H1 (cell line): ENCODE measurements at regions not wholly inside any gene's neighbourhood (a gene's known extent, or its start where the extent isn't known, plus 50 kb on each side); places are given as distances from the start of the nearest gene placed in this dataset.

Experiments used
- CTCF ChIA-PET: fragments of 300-600 bp; sonication (Branson Sonifier 250); formaldehyde crosslinking; loops from one replicate; lab custom pipeline; 2021; ENCODE audit not compliant: partially characterized antibody; lab: Charles Lee
- POLR2A ChIA-PET: fragments of 300-600 bp; sonication (Branson Sonifier 250); formaldehyde crosslinking; loops from one replicate; lab custom pipeline; 2021; ENCODE audit warnings: inconsistent platforms; ENCODE audit not compliant: partially characterized antibody; lab: Charles Lee
- DNase-seq, 2 experiments: peaks; one replicate each; pipeline versions ENCODE4 v3.0.0 to v3.0.0-alpha.2; 2010 to 2022; ENCODE audit warnings: low spot score in 2 of 2, low read depth in 1 of 2, mixed read lengths in 1 of 2
- FAIRE-seq: peaks from 2 replicates; lab custom pipeline; 2011; peaks lifted over from hg19 to GRCh38; lab: Jason Lieb, UNC
- H2AFZ ChIP-seq: 2 replicates; pipeline ENCODE4 v1.8.1; 2012; ENCODE audit warnings: low read length, inconsistent platforms
- H2AK5ac ChIP-seq: 2 replicates; pipeline ENCODE4 v1.6.1; 2013; ENCODE audit warnings: low read depth, low read length
- H2BK120ac ChIP-seq: replicated peaks from 2 replicates; pipeline ENCODE3; 2013; ENCODE audit warnings: low read depth, low read length, inconsistent platforms
- H2BK12ac ChIP-seq: 2 replicates; pipeline ENCODE4 v1.6.1; 2013; ENCODE audit warnings: low read depth, low read length
- H2BK15ac ChIP-seq: 2 replicates; pipeline ENCODE4 v1.6.1; 2013; ENCODE audit warnings: low read length
- H2BK20ac ChIP-seq: 2 replicates; pipeline ENCODE4 v1.6.1; 2013; ENCODE audit warnings: low read length
- H2BK5ac ChIP-seq: 2 replicates; pipeline ENCODE4 v1.6.1; 2013; ENCODE audit warnings: low read depth, low read length
- H3K14ac ChIP-seq: 2 replicates; pipeline ENCODE4 v1.6.1; 2013; ENCODE audit warnings: inconsistent platforms; ENCODE audit not compliant: insufficient read length
- H3K18ac ChIP-seq: 2 replicates; pipeline ENCODE4 v1.6.1; 2013; ENCODE audit warnings: low read length; ENCODE audit errors: extremely low read depth
- H3K23ac ChIP-seq: 2 replicates; pipeline ENCODE4 v1.6.1; 2013; ENCODE audit warnings: inconsistent platforms; ENCODE audit not compliant: insufficient read length
- H3K23me2 ChIP-seq: 2 replicates; pipeline ENCODE4 v1.6.1; 2013; ENCODE audit warnings: low read depth, low read length
- H3K27ac ChIP-seq: 2 replicates; pipeline ENCODE4 v1.6.1; 2011; ENCODE audit warnings: low read depth, low read length, inconsistent platforms
- H3K27me3 ChIP-seq, 4 experiments: replicated peaks in 1 of 4; 1 replicate in 1 of 4; 2 replicates in 3 of 4; pipeline versions ENCODE4 v1.6.1 to v1.8.1; 2011 to 2013; ENCODE audit warnings: low read length in 3 of 4, mild to moderate bottlenecking in 3 of 4, inconsistent platforms in 2 of 4, mixed read lengths in 2 of 4, moderate library complexity in 1 of 4; ENCODE audit not compliant: control insufficient read depth in 3 of 4, insufficient read depth in 3 of 4; ENCODE audit errors: extremely low read depth in 1 of 4
- H3K36me3 ChIP-seq, 4 experiments: 2 replicates each; pipeline versions ENCODE4 v1.6.1 to v1.8.1; 2011 to 2013; ENCODE audit warnings: mild to moderate bottlenecking in 4 of 4, low read length in 3 of 4, moderate library complexity in 2 of 4, control low read depth in 1 of 4, inconsistent platforms in 1 of 4; ENCODE audit not compliant: insufficient read depth in 4 of 4, control insufficient read depth in 2 of 4
- H3K4ac ChIP-seq: replicated peaks from 2 replicates; pipeline ENCODE3; 2013; ENCODE audit warnings: low read length, low read depth, mixed read lengths, inconsistent platforms; ENCODE audit not compliant: insufficient read length
- H3K4me1 ChIP-seq, 4 experiments: replicated peaks in 1 of 4; 1 replicate in 1 of 4; 2 replicates in 3 of 4; pipeline versions ENCODE4 v1.6.1 to v1.8.1; 2011 to 2013; ENCODE audit warnings: low read length in 3 of 4, inconsistent platforms in 2 of 4, mixed read lengths in 1 of 4; ENCODE audit not compliant: insufficient read depth in 4 of 4, control insufficient read depth in 3 of 4
- H3K4me2 ChIP-seq, 2 experiments: 2 replicates each; pipeline versions ENCODE4 v1.6.1 to v1.8.1; 2011 to 2013; ENCODE audit warnings: low read depth in 2 of 2, low read length in 2 of 2, control low read depth in 1 of 2, inconsistent platforms in 1 of 2, mild to moderate bottlenecking in 1 of 2; ENCODE audit not compliant: insufficient read depth in 1 of 2
- H3K4me3 ChIP-seq, 4 experiments: fragments of 200-600, 300-600 bp in 1 of 4; sonication (generic), shearing (Covaris generic), sonication (Bioruptor Twin) in 1 of 4; 2 replicates each; pipeline versions ENCODE4 v1.5.1 to v1.8.1; 2011 to 2016; ENCODE audit warnings: low read length in 4 of 4, low read depth in 3 of 4, control low read depth in 2 of 4, inconsistent platforms in 2 of 4, mild to moderate bottlenecking in 2 of 4, mixed read lengths in 1 of 4, moderate library complexity in 1 of 4; ENCODE audit not compliant: insufficient read depth in 2 of 4; ENCODE audit errors: extremely low read depth in 1 of 4
- H3K56ac ChIP-seq: replicated peaks from 2 replicates; pipeline ENCODE3; 2013; ENCODE audit warnings: low read depth, mild to moderate bottlenecking, mixed read lengths, low read length, inconsistent platforms; ENCODE audit not compliant: insufficient read length
- H3K79me1 ChIP-seq: 2 replicates; pipeline ENCODE4 v1.6.1; 2013; ENCODE audit warnings: low read depth, low read length, control low read depth
- H3K79me2 ChIP-seq, 2 experiments: 2 replicates each; pipeline versions ENCODE4 v1.6.1 to v1.8.1; 2012 to 2013; ENCODE audit warnings: low read length in 2 of 2, mild to moderate bottlenecking in 2 of 2, inconsistent platforms in 1 of 2; ENCODE audit not compliant: insufficient read depth in 2 of 2, control insufficient read depth in 1 of 2
- H3K9ac ChIP-seq, 4 experiments: replicated peaks in 1 of 4; 1 replicate in 1 of 4; 2 replicates in 3 of 4; pipeline versions ENCODE4 v1.6.1 to v1.8.1; 2011 to 2013; ENCODE audit warnings: low read depth in 3 of 4, low read length in 3 of 4, control low read depth in 2 of 4, mild to moderate bottlenecking in 2 of 4, moderate library complexity in 2 of 4, inconsistent platforms in 1 of 4; ENCODE audit errors: extremely low read depth in 1 of 4
- H3K9me3 ChIP-seq, 2 experiments: 2 replicates each; pipeline versions ENCODE4 v1.6.1 to v1.8.1; 2012 to 2013; ENCODE audit warnings: mild to moderate bottlenecking in 2 of 2, moderate library complexity in 2 of 2, control low read depth in 1 of 2, inconsistent platforms in 1 of 2, low read depth in 1 of 2, low read length in 1 of 2, mixed read lengths in 1 of 2; ENCODE audit not compliant: insufficient read depth in 2 of 2
- H4K20me1 ChIP-seq, 2 experiments: replicated peaks in 1 of 2; 2 replicates each; pipeline versions ENCODE3 to v1.8.1; 2011 to 2013; ENCODE audit warnings: inconsistent platforms in 2 of 2, low read length in 2 of 2, mild to moderate bottlenecking in 1 of 2; ENCODE audit not compliant: insufficient read depth in 2 of 2, control insufficient read depth in 1 of 2
- H4K5ac ChIP-seq: 2 replicates; pipeline ENCODE4 v1.6.1; 2013; ENCODE audit warnings: low read length, low read depth, mixed read lengths, inconsistent platforms; ENCODE audit not compliant: insufficient read length
- H4K8ac ChIP-seq: 2 replicates; pipeline ENCODE4 v1.8.0; 2013; ENCODE audit warnings: mild to moderate bottlenecking, moderate library complexity, low read length, inconsistent platforms; ENCODE audit not compliant: insufficient read depth; ENCODE audit errors: extremely low read depth
- H4K91ac ChIP-seq: replicated peaks from 2 replicates; pipeline ENCODE3; 2013; ENCODE audit warnings: low read length, mixed read lengths, inconsistent platforms; ENCODE audit not compliant: insufficient read length
- CREB1 ChIP-seq: IDR thresholded peaks from 2 replicates; pipeline ENCODE4 v1.6.1; 2012; ENCODE audit warnings: inconsistent platforms
- EP300 ChIP-seq, 2 experiments: IDR thresholded peaks; 1 replicate in 1 of 2; 2 replicates in 1 of 2; pipeline ENCODE4 v1.6.1; 2011 to 2012; ENCODE audit warnings: low read depth in 2 of 2, low read length in 2 of 2, mild to moderate bottlenecking in 2 of 2, borderline replicate concordance in 1 of 2, inconsistent platforms in 1 of 2, moderate library complexity in 1 of 2
- RAD21 ChIP-seq, 2 experiments: IDR thresholded peaks in 1 of 2; conservative IDR thresholded peaks in 1 of 2; 2 replicates each; pipeline ENCODE4 v1.6.1; 2011; ENCODE audit warnings: low read depth in 2 of 2, low read length in 2 of 2, improper control_type of control experiment in 1 of 2, inconsistent platforms in 1 of 2, mild to moderate bottlenecking in 1 of 2, moderate library complexity in 1 of 2
- TBP ChIP-seq: IDR thresholded peaks from 2 replicates; pipeline ENCODE4 v1.6.1; 2011; ENCODE audit warnings: low read depth, low read length, improper control_type of control experiment
- WGBS, 2 experiments: shearing (Covaris generic) in 1 of 2; methylation state at CpG; one replicate each; pipeline versions ENCODE4 v1.1.6 to v1.1.7; 2013 to 2015; ENCODE audit warnings: low lambda C conversion rate in 2 of 2, mixed read lengths in 2 of 2, inconsistent platforms in 1 of 2, low coverage in 1 of 2, missing lambda C conversion rate in 1 of 2; ENCODE audit not compliant: insufficient replicate concordance in 2 of 2, insufficient coverage in 1 of 2, insufficient read length in 1 of 2; ENCODE audit errors: extremely low coverage in 1 of 2, missing lambda C conversion rate in 1 of 2; 5-methylcytosine and 5-hydroxymethylcytosine counted together
- TF ChIP-seq, protein P1 (sequence below), 3 experiments: IDR thresholded peaks; 1 replicate in 2 of 3; 2 replicates in 1 of 3; pipeline versions ENCODE4 v1.5.1 to v1.6.1; 2011; ENCODE audit warnings: low read length in 3 of 3, mild to moderate bottlenecking in 3 of 3, inconsistent platforms in 2 of 3, low read depth in 1 of 3, moderate library complexity in 1 of 3; ENCODE audit not compliant: insufficient read depth in 1 of 3; ENCODE audit errors: control extremely low read depth in 1 of 3
- TF ChIP-seq, protein P2 (sequence below): IDR thresholded peaks from 2 replicates; pipeline ENCODE4 v1.6.1; 2012; ENCODE audit warnings: inconsistent platforms

DNA sequence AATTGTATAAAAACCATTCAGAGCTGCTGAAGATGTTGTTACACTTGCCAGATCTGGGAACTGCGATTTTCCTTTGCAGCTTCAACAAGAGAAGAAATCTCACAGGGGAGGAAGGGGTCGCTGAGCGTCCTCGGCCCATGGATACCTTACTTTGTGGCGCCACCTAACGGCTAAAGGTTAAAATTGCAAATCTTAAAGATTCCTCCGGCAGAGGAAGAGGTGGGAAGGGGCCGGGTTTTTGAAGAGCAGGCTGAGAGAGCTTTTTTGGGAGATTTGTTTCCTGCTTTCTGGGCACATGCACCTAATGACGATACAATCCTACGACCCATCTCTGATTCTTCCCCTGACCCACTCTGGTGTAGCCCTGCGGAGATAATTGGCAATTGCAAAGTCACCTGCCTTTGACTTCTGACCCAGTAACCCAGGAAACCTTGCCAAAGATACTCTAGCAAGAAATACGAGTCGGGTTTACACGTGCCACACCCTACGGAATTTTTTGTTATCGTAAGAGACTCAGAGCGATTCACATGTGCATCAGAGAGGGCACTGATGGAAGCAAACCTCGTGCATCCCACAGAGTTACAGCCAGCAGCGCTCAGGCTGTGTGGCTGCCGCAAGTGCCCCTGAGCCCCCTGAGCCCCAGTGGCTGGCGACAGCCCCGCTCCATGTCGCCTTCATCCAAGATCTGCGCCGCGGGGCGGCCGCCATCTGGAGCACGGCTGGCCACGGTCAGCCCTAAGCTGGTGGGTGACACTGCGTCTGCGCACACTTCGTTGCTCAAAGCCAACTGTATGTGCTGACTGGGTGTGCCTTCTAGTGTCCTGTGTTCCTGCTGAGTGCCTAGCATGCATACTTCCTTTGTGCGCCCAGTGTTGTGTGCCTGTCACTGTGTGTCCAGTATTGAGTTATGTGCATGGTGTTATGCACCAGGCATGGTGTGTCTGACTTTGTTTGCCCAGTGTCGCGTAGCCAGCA lies 55.2 kb upstream of the CHRNA7 start:
- Histone ChIP-seq H3K9ac (peak overlapping the region in 1 of 4 experiments; percentile 19; a peak in 1 of 7 replicates), H3K27ac (no peak overlapping the region), H2BK120ac (no peak overlapping the region), H3K27me3 (peaks cover 0 to 13% (median 1%) of the 10 kb centered on the region in 4 experiments; a peak in 4 of 7 replicates), H3K23ac (no peak overlapping the region), H3K79me1 (no peaks in the 10 kb centered on the region; the same call in 1 of the 2 replicates), H4K91ac (peak overlapping the region; percentile 25), H2BK12ac (peak overlapping the region; percentile 86; the same call in 1 of the 2 replicates), H2BK15ac (0 out of 2 replicates have a peak overlapping the region, but pooled peaks have one; percentile 89), H2AK5ac (0 out of 2 replicates have a peak overlapping the region, but pooled peaks have one; percentile 57), H3K79me2 (no peaks in the 10 kb centered on the region), H2AFZ (peak overlapping the region; percentile 91), H3K9me3 (no peaks in the 10 kb centered on the region), H3K18ac (no peak overlapping the region), H3K56ac (no peak overlapping the region), H3K14ac (no peak overlapping the region), H4K20me1 (peaks cover 0 to 11% of the 10 kb centered on the region in 2 experiments), H3K23me2 (peaks cover 6% of the 10 kb centered on the region; the same call in 1 of the 2 replicates), H3K4ac (no peak overlapping the region), H3K4me3 (peak overlapping the region in 3 of 4 experiments; percentile 4 to 47 (median 7); a peak in 4 of 8 replicates)
- CTCF ChIA-PET, result interaction anchor here (0.6 to 4.6 kb wide), 31 partner anchors 11 to 873 kb away, joined by 3 to 52 read pairs (median 4); partner anchors contain the start of gene TRPM1
- FAIRE-seq, result peak; percentile 65
- WGBS, 2 experiments, result 42% methylated on average over 36 of the region's 36 CpGs; no CpG with 5 or more reads in 1 of the 2 experiments
- peak in 1 of 2 experiments; percentile 76 for DNase-seq
- no peak for TF ChIP-seq EP300 (IDR thresholded peaks at IDR 0.05; ENCODE audit: borderline replicate concordance in 1 of 2, low read depth in 2 of 2, low read length in 2 of 2)
- TF ChIP-seq, protein P1, sequence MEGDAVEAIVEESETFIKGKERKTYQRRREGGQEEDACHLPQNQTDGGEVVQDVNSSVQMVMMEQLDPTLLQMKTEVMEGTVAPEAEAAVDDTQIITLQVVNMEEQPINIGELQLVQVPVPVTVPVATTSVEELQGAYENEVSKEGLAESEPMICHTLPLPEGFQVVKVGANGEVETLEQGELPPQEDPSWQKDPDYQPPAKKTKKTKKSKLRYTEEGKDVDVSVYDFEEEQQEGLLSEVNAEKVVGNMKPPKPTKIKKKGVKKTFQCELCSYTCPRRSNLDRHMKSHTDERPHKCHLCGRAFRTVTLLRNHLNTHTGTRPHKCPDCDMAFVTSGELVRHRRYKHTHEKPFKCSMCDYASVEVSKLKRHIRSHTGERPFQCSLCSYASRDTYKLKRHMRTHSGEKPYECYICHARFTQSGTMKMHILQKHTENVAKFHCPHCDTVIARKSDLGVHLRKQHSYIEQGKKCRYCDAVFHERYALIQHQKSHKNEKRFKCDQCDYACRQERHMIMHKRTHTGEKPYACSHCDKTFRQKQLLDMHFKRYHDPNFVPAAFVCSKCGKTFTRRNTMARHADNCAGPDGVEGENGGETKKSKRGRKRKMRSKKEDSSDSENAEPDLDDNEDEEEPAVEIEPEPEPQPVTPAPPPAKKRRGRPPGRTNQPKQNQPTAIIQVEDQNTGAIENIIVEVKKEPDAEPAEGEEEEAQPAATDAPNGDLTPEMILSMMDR (IDR thresholded peaks at IDR 0.05; ENCODE audit: control extremely low read depth in 1 of 3, insufficient read depth in 1 of 3, low read depth in 1 of 3, low read length in 3 of 3), result peak; percentile 60 to 86 (median 74)
- TF ChIP-seq, protein P2, sequence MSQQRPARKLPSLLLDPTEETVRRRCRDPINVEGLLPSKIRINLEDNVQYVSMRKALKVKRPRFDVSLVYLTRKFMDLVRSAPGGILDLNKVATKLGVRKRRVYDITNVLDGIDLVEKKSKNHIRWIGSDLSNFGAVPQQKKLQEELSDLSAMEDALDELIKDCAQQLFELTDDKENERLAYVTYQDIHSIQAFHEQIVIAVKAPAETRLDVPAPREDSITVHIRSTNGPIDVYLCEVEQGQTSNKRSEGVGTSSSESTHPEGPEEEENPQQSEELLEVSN, result peak; percentile 30; the same call in 1 of the 2 replicates
- no peak for TF ChIP-seq CREB1
- peak; percentile 91 to 93 for TF ChIP-seq RAD21 (IDR thresholded peaks at IDR 0.05 in 1 of 2, conservative IDR thresholded peaks at IDR 0.05 in 1 of 2; ENCODE audit: low read depth in 2 of 2, low read length in 2 of 2)
- TF ChIP-seq TBP, result 0 out of 2 replicates have a peak, but pooled peaks have one; percentile 38
- TF ChIP-seq, all 59 proteins: peak for 4
- Histone ChIP-seq H3K36me3 (no peaks in the 10 kb centered on the region), H3K4me2 (peak overlapping the region; percentile 62 to 64), H4K5ac (no peak overlapping the region), H4K8ac (peak overlapping the region; percentile 3; the same call in 1 of the 2 replicates), H2BK20ac (no peak overlapping the region), H2BK5ac (peak overlapping the region; percentile 26; the same call in 1 of the 2 replicates), H3K4me1 (peaks cover 0 to 12% (median 4%) of the 10 kb centered on the region in 4 experiments; a peak in 5 of 7 replicates)
- POLR2A ChIA-PET, result no interaction called here
